Activated CD4-positive, CD25-positive, alpha-beta regulatory T cell treated with anti-CD3 and anti-CD28 coated beads, Interleukin-2, amount 50 U/mL, for 72 hours (primary cell): ENCODE measurements at regions not wholly inside any gene's neighbourhood (a gene's known extent, or its start where the extent isn't known, plus 50 kb on each side); places are given as distances from the start of the nearest gene placed in this dataset.

Experiments used
- DNase-seq: peaks from one replicate; pipeline ENCODE4 v3.0.0; 2021

DNA sequence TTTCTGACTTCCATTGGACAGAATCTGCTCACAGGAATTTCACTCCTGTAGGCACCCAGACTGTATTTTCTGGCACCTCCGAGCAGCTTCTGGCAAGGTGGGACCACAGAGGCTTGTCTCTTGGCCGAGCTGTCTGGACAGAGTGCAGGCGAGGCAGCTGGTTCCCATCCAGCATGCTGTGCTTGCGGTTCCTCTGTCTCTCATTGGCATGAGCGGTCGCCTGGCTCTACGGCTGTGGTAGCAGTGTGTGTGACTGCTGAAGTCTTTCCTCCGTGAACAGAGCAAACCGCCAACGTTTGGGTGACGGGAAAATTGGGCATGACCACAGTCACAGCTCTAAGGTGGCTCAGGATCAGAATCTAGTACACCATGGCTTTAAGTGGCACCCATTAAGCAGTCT, 411.7 kb upstream of the NETO1 start:
- no peak for DNase-seq

DNA sequence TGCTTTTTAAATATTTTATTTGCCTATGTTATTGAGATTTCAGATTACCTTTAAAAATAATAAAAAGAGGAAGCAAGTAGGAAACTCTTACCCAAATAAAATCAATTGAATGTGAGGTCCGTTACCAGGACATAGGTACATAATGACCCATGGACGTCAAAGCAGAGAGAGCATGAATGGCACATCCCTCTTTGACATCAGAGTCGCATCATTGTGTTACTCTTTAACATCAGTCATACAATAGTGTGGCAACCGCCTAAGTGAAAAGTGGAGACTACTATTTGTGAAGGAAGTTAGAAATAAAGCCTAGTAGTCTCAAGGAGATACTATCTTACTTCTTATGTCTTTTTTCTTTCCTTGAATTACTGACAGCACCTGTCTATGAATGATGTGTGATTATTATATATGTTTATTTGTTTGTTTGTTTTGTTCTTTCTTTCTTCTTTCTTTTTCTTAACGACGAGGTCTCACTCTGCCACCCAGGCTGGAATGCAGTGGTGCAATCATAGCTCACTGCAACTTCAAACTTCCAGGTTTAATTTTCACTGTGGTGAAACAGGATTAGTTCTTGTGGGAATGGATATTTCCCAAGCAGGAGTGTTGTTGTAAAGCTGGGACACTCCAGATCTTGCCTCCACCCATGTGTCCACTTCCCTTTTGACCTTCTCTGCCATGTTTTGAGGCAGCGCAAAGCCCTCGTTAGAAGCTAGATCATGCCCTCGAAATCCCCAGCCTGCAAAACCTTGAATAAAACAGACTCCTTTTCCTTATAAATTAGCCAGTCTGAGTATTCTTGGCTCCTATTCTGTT, 407.2 kb upstream of the NETO1 start:
- DNase-seq: no peak

DNA sequence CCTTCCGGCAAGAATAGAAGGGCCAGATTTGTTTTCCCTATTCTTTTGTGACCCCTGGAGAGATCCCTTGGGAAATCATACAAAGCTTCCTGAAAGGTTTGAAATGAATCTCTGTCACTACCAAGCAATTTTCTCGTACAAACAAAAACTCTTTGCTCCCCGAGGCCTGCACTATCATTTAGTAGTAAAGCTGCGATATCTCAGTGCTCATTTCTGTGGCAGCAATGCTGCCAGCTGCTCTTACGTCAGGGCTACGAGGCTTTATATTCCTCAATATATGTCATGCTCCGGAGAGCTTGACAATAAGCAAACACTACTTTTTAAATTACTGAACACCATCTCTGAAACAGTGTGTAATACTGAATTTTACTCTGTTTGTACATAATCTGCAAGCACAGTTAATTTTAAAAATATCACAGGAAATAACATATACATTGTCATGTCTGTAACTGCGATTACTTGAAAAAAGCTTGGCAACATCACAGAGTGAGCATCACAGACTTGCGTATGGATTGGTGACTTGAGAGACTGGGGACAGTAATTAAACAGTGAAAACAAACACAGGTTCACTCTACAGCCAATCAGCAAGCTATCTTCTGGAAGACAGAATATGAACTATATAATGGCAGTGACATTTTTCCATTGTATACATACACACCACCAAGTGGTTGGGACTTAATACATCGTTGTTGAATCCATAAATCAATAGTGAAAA, 403.3 kb upstream of the NETO1 start:
- DNase-seq: no peak

DNA sequence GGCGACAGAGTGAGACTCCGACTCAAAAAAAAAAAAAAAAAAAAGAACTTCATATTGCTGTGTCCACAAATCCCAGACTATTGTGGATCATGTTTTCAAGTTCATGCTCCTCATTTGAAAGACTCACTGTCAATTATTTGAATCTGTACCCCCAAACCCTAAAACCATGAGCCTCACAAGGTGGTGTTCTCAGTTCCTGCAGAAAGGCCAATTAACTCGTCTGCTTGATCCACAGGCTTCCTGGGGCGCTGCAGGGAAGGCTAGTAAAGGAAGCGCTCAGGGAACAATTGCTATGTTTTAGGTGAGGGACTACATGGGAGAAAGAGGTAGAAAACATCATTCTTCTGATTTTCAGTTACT, 396.8 kb upstream of the NETO1 start:
- no peak for DNase-seq

DNA sequence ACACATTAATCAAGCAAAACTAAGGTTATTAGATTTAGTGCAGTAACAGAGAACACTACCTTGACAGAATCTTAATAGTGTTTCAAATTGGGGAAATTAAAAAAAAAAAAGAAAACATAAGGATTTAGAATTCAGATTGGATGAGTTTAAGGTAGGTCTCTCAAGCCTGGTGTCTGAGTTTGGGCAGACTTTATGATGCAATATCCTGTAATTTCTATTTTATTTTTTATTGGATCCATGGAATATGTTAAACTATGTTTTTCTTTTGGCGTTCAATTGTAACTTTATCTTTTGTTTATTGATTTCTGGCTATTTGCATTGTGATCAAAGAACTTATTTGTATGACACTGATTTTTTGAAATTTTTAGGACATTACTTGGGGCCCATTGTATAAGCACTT, 394.1 kb upstream of the NETO1 start:
- DNase-seq: no peak

DNA sequence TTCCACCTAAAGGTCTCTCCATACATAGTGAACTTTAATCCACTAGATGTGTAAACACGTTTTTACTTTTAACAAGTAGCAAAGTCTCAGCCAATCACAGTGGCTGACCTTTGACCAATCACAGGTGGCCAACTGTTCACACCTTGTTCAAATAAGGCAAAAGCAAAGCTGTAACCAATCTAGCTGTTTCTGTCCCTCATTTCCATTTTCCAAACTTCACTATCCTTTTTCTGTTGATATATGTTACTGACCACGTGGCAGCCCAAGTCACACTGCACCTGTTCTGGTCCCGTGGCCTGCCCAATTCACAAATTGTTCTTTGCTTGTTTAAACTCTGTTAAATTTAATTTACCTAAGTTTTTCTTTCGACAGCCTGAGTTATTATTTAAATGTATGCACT, 393.5 kb upstream of the NETO1 start:
- no peak for DNase-seq

DNA sequence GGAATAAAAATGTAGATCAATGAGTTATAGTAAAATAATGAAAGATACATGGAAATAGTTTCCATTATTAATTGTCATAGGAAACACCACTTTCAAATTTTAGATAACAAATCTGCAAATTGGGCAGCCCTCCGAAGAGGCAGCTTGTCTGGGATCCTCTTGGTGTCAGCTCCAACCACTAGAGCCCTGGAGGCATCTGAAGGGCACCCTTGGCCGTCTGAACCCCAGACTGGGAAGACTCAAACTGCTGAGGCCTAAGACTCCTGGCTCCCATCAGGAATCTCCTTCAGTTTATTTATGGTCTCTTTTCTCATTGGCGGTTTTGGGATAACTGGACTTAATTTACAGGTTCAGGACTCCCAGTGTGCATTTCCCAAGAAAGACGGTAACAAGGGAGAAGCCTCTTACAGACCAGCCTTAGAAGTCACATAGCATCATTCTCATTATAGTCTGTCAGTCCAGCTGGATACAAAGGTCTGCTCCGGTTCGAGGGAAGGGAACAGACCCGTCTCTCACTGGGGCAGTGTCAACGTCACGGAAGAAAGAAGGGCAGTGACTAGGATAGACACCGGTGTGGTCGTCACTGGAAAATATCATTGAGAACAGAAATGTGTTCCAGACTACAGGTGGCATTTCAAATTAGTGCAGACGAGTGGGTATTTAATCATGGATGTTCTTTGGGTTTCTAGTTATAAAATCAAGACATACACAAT, 390.7 kb upstream of the NETO1 start:
- no peak for DNase-seq

DNA sequence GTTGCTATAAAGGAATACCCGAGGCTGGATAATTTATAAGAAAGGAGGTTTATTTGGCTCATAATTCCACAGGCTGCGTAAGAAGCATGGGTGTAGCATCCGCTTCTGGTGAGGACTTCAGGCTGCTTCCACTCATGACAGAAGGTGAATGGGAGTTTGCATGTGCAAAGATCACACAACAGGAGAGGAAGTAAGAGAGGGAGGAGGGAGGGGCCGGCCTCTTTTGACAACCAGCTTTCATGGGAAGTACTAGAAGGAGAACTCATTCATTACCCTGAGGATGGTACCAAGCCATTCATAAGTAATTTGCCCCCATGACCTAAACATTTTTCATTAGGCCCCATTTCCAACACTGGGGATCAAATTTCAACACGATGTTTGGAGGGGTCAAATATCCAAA, 386.8 kb upstream of the NETO1 start:
- DNase-seq: no peak

DNA sequence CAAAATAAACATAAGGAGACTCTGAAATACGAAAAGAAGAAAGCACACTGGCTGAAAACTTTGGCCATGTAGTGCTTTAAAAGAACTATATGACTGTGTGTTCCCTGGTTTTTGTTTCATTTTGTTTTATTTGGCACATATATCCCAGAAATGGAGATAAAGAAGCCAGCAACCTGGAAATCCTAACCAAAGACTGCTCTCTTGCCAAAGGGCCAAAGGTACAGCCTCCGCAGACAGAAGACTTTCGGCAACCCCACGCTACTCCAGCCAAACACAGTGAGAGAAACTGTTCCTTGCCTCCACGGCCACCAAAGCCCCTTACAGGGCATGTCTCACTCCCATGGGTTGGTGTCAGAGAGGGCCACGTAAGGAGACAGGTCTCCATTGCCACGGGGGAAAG, 381.2 kb upstream of the NETO1 start:
- DNase-seq: no peak

DNA sequence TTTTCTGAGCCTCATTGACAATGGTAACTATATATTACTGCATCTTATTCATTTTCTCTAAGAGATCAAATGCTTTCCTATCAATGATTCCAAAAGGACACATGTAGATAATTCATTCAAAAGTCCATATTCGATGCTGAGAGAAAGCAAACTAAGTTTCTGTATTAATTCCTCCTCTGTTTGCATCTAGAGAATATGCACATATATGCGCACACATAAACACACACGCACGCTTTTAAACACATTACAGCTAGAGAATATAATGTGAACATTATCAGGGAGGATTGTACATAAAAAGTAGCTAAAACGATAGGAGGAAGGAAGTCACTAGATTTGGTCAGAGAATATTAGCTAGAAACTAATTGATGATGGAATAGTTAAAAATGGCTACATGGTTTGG, 379.0 kb upstream of the NETO1 start:
- DNase-seq: no peak

DNA sequence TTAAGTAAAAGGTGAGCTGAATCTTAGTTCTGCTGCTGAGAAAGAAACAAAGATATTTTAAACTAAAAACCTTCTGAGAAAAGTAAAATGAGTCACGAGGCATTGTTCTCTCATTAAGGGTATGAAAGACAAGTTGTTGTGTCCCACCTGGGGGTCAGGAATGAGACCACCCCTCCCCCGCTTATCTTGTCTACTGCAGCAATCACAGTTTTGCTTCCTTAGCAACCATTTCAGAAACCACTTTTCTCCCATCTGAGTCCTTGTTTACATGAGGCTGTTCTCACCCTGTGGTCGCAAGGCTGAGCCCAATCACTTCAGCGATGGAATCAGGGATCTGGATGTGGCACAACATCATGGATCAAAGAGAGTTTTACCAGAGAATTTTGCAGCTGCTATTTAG, 377.6 kb upstream of the NETO1 start:
- DNase-seq: no peak

DNA sequence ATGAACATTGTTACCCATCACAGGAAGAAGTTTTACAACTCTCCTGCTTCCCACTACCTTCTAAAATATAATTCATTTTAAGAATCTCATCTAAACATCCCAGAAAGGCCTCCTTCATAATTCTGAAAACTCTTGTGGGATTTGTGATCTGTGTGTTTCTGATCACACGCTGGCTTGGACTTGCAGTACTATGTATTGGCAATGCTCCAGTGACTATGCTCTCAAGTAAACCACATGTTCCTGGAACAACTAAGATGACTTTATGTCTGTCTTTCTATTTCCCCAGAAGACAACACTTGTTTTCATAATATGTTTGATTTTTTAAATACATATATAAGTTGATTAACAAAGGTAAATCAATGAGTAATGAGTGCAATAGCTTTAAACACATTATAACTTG, 376.6 kb upstream of the NETO1 start:
- DNase-seq: no peak

DNA sequence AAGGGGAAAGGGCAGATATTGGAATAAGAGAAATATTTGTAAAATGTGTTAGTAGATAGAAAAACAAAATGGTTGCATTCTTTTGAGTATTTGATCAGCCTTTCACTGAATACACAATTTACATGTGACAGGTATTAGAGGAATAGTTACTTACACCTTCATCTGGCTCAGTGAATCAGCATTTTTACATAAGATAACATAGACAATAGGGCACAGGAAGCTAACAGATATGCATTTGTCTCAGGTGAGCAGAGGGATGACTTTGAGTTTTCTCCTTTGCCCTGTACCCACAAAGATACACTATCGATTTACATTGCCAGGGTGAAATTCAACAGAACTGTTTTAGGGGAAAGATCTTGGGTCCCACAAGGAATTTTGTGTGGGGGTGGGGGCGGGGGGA, 373.1 kb upstream of the NETO1 start:
- DNase-seq: no peak

DNA sequence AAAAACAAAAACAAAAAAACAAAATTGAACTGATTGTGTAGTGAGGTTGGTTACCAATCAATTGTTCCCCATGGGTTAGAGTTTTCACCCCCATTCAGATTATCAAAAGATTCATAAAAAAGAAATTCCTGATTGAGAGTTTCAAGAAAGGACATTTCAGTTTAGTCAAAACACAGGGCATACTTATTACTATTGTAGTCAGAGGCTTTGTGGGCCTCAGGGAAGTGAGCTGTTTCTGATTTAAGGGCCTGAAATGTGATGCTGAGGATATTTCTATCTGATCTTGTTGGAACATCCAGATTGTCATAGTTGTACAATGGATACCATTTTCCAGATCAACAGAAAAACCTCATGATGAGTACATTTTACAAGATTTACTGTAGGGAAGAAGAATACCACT, 368.1 kb upstream of the NETO1 start:
- no peak for DNase-seq

DNA sequence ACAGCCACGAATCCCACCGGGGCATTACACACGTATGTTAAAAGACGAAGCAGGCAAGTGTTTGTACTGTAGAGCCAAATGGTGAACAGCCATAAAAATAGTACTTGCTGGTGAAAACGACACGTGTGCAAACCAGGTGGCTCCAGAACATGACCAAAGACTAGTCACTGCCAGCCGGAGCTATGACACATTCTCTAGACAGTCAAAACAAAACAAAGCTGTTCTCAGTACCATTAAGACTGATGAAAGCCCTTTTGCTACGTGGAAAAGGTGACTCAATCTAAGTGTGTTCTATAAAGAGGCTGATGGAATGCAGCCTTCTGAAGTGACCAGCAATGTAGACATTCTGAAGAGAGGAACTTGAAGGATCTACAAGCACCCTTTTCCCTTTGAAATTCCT, 367.7 kb upstream of the NETO1 start:
- DNase-seq: no peak

DNA sequence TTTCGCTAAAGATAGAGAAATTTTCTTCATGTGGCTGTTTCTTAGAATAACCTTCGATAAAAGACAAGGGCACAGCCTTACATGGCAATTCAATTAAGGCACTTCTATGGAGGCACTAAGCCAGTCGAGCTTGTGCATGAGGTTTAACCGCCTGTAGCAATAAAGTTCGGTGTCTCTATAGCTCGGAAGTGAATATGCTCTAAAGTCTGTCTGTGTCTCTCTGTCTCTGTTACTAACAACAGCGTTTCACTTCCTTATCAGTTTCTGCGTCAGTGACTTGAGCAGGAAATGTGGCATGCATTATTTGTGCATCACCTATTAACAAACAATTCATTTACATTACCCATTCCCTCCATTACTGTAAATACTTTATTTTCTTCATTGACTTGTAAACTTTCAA, 365.1 kb upstream of the NETO1 start:
- DNase-seq: no peak

DNA sequence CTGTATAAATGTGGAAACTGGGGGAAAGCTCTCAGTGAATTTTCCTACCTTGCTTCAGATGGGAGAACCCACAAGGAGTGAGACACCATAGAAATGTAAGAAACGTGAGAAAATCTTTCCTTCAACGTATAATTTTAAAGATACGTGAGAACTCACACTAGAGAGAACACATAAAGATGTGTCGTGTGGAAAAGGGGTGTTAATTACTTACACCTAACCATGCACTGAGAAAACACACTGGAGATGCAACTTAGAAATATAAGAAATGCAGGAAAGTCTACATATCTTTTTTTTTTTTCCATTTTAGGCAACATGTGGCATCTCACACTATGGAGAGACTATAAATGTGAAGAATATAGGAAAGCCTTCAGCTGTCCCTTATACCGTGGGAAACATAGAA, 352.9 kb upstream of the NETO1 start:
- DNase-seq: no peak

DNA sequence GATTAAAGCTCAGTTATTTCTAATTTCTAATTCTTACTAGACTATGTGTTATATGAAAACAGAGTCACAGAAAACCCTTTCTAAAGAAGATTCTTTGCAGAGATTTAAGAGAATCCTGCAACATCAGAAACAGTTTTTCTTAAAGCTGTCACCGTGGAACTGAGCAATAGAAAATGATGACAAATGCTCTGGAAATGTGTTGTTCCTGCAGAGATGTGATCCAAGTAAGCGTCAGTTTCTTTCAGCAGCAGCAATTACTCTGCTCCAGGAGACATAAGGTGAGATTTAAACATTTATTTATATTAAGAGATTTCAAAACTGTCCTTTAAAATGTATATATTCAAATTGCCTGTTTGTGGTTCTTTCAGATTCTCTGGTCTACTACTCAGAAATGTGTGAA, 350.5 kb upstream of the NETO1 start:
- no peak for DNase-seq

DNA sequence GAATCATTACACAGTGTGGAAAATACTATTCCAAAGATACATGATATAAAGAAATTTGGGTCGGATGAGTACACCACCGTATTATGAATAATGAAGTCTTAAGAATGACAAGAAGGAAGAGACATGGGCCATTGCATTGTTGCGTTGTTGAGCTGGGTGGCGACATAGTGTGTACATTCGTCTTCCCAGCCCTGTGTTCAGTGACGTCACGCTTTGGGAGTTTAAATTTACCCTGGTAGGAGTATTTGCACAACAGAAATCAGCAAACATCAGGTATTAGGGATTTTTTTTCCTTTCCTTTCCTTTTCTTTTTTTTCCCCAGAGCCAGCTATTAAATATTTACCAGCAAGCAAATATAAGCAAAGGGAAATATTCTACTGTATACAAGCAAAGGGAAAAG, 347.2 kb upstream of the NETO1 start:
- DNase-seq: no peak

DNA sequence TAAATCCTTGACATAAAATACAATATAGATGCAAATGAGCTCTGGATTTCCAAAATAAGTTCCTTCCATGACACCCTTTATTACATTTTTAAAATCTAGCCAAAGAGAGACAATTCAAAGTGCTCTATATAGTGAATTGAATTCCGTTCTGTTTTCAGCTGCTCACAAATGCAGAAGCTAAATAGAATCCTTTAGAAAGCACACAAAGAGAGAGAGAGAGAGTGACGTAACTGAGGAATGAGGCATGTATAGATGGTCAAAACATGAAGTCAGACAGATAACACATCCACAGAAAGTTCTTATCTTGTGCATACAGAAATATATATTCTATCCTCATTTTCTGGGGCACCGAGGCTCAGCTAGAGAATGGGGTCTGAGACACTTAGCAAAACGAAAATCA, 344.7 kb upstream of the NETO1 start:
- DNase-seq: no peak

DNA sequence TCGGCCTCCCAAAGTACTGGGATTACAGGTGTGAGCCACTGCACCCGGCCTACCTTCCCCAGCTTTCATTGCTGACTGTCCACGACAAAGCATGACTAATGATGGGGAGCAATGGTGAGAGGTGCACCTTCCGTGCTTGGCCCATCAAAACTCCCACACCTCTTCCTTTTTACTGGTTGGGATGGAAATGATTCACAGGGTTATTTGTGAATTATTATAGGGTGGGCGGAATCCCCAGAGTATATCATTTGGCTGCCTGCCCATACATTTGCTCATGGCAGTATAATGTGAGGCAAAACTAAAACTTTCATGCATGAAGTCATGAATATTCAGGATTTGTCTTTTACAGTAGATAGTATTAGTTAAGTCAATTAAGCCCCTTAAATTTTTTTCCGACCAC, 334.2 kb upstream of the NETO1 start:
- DNase-seq: no peak

DNA sequence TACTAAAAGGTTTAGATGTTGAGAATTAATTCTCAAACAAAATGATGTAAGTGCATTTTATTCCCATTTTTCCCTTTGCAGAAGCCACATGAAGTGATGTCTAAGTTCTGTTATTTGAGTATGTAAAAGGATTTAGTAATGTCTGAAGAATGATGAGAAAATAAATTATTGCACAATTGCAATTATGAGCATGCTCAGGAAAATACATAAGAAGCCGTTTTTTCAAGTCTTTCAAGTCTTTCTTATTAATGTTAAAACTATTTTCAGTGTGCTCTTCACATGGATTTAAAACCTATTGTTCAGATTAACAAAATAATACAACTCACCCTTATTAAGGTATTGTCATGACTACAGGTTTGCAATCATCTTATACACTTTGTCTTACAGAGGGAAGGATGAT, 331.4 kb upstream of the NETO1 start:
- DNase-seq: no peak

DNA sequence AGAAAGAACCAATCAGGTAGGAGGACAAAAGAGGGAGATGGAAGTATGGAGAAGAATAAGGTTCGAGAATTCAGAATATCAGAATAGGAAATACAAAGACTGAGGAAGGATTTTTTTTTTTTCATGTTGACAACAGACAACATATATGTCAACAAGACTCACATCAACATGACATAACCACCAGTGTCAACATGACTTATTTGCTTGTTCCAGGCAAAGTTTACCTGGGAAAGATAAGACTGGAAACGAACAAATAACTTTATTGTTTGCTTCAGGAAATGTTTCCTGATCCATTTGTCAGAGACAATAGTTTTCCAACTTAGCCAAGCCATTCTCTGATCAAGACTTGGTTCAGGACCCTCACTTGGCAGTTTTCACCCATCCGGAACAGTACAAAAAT, 321.9 kb upstream of the NETO1 start:
- no peak for DNase-seq

DNA sequence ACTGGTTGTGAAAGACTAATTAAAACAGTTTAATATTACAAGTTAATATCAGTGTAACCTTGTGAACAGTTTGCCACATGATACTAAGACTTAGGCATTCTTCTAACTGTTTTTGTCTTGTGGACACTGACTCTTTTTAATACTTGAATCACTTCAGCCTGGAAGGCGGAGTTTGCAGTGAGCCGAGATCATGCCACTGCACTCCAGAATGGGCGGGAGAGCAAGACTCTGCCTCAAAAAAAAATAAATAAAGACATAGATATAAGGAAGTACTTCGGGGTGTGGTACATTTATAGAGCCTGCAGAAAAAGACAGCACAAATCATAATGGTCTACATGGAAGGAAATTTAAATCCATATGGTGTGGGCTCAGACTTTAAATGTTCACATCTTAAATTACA, 300.4 kb upstream of the NETO1 start:
- no peak for DNase-seq
